Central memory CD8-positive, alpha-beta T cell (primary cell): ENCODE measurements at regions not wholly inside any gene's neighbourhood (a gene's known extent, or its start where the extent isn't known, plus 50 kb on each side); places are given as distances from the start of the nearest gene placed in this dataset.
"Not testable (repeated sequence)": the region's sequence is repeated elsewhere in the genome, so short reads cannot be mapped to it uniquely, and the experiment has no call there.

Source experiments
- ATAC-seq: fragments of 150-1000 bp; cut with Tn5 transposase; replicated peaks from 2 replicates; pipeline ENCODE4 v1.10.0; 2022; ENCODE audit warnings: mild to moderate bottlenecking, moderate FRiP score, moderate number of reproducible peaks; ENCODE audit not compliant: poor library complexity, severe bottlenecking; ENCODE audit errors: extremely low read depth
- DNase-seq, 2 donors: peaks; one replicate each; pipeline ENCODE4 v3.0.0; 2021; ENCODE audit warnings: low spot score in 2 of 2
- H3K27ac Mint-ChIP-seq: one replicate; pipeline ENCODE4 v1.8.0; 2022; ENCODE audit warnings: low read depth, mild to moderate bottlenecking, moderate library complexity, mixed read lengths
- H3K27me3 Mint-ChIP-seq: one replicate; pipeline ENCODE4 v1.8.0; 2022; ENCODE audit warnings: mixed read lengths
- H3K36me3 Mint-ChIP-seq: one replicate; pipeline ENCODE4 v1.8.0; 2022; ENCODE audit warnings: mild to moderate bottlenecking, moderate library complexity, mixed read lengths; ENCODE audit not compliant: insufficient read depth
- H3K4me1 Mint-ChIP-seq: one replicate; pipeline ENCODE4 v1.8.0; 2022; ENCODE audit warnings: mixed read lengths
- H3K4me3 Mint-ChIP-seq: one replicate; pipeline ENCODE4 v1.8.0; 2022; ENCODE audit warnings: mild to moderate bottlenecking, moderate library complexity, mixed read lengths
- H3K9me3 Mint-ChIP-seq: one replicate; pipeline ENCODE4 v1.8.0; 2022; ENCODE audit warnings: mixed read lengths

GRCh38 chr3:150128126-150128525 is 157.4 kb upstream of the PFN2 start:
- DNase-seq: no peak
- H3K9me3 Mint-ChIP-seq: no peaks in the 10 kb centered on the region
- no peak overlapping the region for H3K27ac Mint-ChIP-seq
- H3K4me1 Mint-ChIP-seq: no peaks in the 10 kb centered on the region
- H3K27me3 Mint-ChIP-seq: peaks cover 50% of the 10 kb centered on the region
- H3K36me3 Mint-ChIP-seq: no peaks in the 10 kb centered on the region
- ATAC-seq: no peak
- H3K4me3 Mint-ChIP-seq: no peak overlapping the region

GRCh38 chr3:150127011-150127490 is 156.4 kb upstream of the PFN2 start:
- ATAC-seq: no peak
- Mint-ChIP-seq H3K36me3 (no peaks in the 10 kb centered on the region), H3K4me3 (no peak overlapping the region), H3K27ac (no peak overlapping the region), H3K27me3 (peaks cover 42% of the 10 kb centered on the region), H3K4me1 (no peaks in the 10 kb centered on the region), H3K9me3 (no peaks in the 10 kb centered on the region)
- DNase-seq: no peak

- DNase-seq (no peak), ATAC-seq (no peak)
- H3K9me3 Mint-ChIP-seq: no peaks in the 10 kb centered on the region
- H3K27ac Mint-ChIP-seq: no peak overlapping the region
- no peaks in the 10 kb centered on the region for H3K4me1 Mint-ChIP-seq
- no peak overlapping the region for H3K4me3 Mint-ChIP-seq
- no peaks in the 10 kb centered on the region for H3K36me3 Mint-ChIP-seq
- peaks cover 51% of the 10 kb centered on the region for H3K27me3 Mint-ChIP-seq
These were observed 153.4 kb upstream of the PFN2 start for GRCh38 chr3:150124142-150124541.

GRCh38 chr3:150123249-150123648 is 152.6 kb upstream of the PFN2 start:
- not testable (repeated sequence) for H3K27ac Mint-ChIP-seq, ATAC-seq, H3K9me3 Mint-ChIP-seq, DNase-seq, H3K4me1 Mint-ChIP-seq, H3K4me3 Mint-ChIP-seq, H3K36me3 Mint-ChIP-seq
- peaks cover 52% of the 10 kb centered on the region for H3K27me3 Mint-ChIP-seq

GRCh38 chr3:150118219-150118618 is 147.5 kb upstream of the PFN2 start:
- Mint-ChIP-seq H3K9me3 (no peaks in the 10 kb centered on the region), H3K27me3 (peaks cover 55% of the 10 kb centered on the region), H3K27ac (no peak overlapping the region), H3K36me3 (no peaks in the 10 kb centered on the region), H3K4me3 (no peak overlapping the region), H3K4me1 (no peaks in the 10 kb centered on the region)
- ATAC-seq (no peak), DNase-seq (no peak)

GRCh38 chr3:150117076-150117475 is 146.4 kb upstream of the PFN2 start:
- peaks cover 55% of the 10 kb centered on the region for H3K27me3 Mint-ChIP-seq
- H3K27ac Mint-ChIP-seq: no peak overlapping the region
- DNase-seq (no peak), ATAC-seq (no peak)
- no peaks in the 10 kb centered on the region for H3K9me3 Mint-ChIP-seq
- no peaks in the 10 kb centered on the region for H3K36me3 Mint-ChIP-seq
- no peaks in the 10 kb centered on the region for H3K4me1 Mint-ChIP-seq
- H3K4me3 Mint-ChIP-seq: no peak overlapping the region

GRCh38 chr3:150116196-150116595 is 145.5 kb upstream of the PFN2 start:
- H3K4me1 Mint-ChIP-seq: no peaks in the 10 kb centered on the region
- H3K27ac Mint-ChIP-seq: no peak overlapping the region
- ATAC-seq (no peak), DNase-seq (no peak)
- peaks cover 47% of the 10 kb centered on the region for H3K27me3 Mint-ChIP-seq
- no peaks in the 10 kb centered on the region for H3K36me3 Mint-ChIP-seq
- H3K9me3 Mint-ChIP-seq: no peaks in the 10 kb centered on the region
- no peak overlapping the region for H3K4me3 Mint-ChIP-seq

- H3K27ac Mint-ChIP-seq: no peak overlapping the region
- ATAC-seq (no peak), DNase-seq (no peak)
- no peaks in the 10 kb centered on the region for H3K9me3 Mint-ChIP-seq
- H3K36me3 Mint-ChIP-seq: no peaks in the 10 kb centered on the region
- no peak overlapping the region for H3K4me3 Mint-ChIP-seq
- peaks cover 35% of the 10 kb centered on the region for H3K27me3 Mint-ChIP-seq
- no peaks in the 10 kb centered on the region for H3K4me1 Mint-ChIP-seq
These were observed 144.3 kb upstream of the PFN2 start for GRCh38 chr3:150114873-150115540.

GRCh38 chr3:150114273-150114672 is 143.6 kb upstream of the PFN2 start:
- no peak overlapping the region for H3K4me3 Mint-ChIP-seq
- DNase-seq (no peak), ATAC-seq (no peak)
- H3K27ac Mint-ChIP-seq: no peak overlapping the region
- H3K9me3 Mint-ChIP-seq: no peaks in the 10 kb centered on the region
- peaks cover 32% of the 10 kb centered on the region for H3K27me3 Mint-ChIP-seq
- H3K36me3 Mint-ChIP-seq: no peaks in the 10 kb centered on the region
- H3K4me1 Mint-ChIP-seq: no peaks in the 10 kb centered on the region

GRCh38 chr3:150110097-150110496 is 139.4 kb upstream of the PFN2 start:
- Mint-ChIP-seq H3K27ac (no peak overlapping the region), H3K4me3 (no peak overlapping the region), H3K4me1 (no peaks in the 10 kb centered on the region), H3K27me3 (peaks cover 3% of the 10 kb centered on the region), H3K9me3 (no peaks in the 10 kb centered on the region), H3K36me3 (no peaks in the 10 kb centered on the region)
- no peak for ATAC-seq
- no peak for DNase-seq

- Mint-ChIP-seq H3K27ac (no peak overlapping the region), H3K4me3 (no peak overlapping the region), H3K36me3 (no peaks in the 10 kb centered on the region), H3K27me3 (peaks cover 15% of the 10 kb centered on the region), H3K9me3 (no peaks in the 10 kb centered on the region), H3K4me1 (no peaks in the 10 kb centered on the region)
- ATAC-seq (no peak), DNase-seq (no peak)
These were observed 136.9 kb upstream of the PFN2 start for GRCh38 chr3:150107429-150108175.

GRCh38 chr3:150106740-150107428 is 136.2 kb upstream of the PFN2 start:
- Mint-ChIP-seq H3K27ac (no peak overlapping the region), H3K9me3 (no peaks in the 10 kb centered on the region), H3K4me3 (no peak overlapping the region), H3K27me3 (peaks cover 15% of the 10 kb centered on the region), H3K36me3 (no peaks in the 10 kb centered on the region), H3K4me1 (no peaks in the 10 kb centered on the region)
- DNase-seq (no peak), ATAC-seq (no peak)
